ENCODE measurements at regions not wholly inside any gene's neighbourhood (a gene's known extent, or its start where the extent isn't known, plus 50 kb on each side); places are given as distances from the start of the nearest gene placed in this dataset.

- TF ChIP-seq CTCF (IDR thresholded peaks at IDR 0.05; ENCODE audit: poor library complexity, severe bottlenecking) (no peak), REST (IDR thresholded peaks at IDR 0.05; ENCODE audit: borderline replicate concordance) (no peak), EP300 (conservative IDR thresholded peaks at IDR 0.05; ENCODE audit: poor library complexity, severe bottlenecking) (no peak), POLR2AphosphoS5 (IDR thresholded peaks at IDR 0.05) (no peak), EZH2 (IDR thresholded peaks at IDR 0.05; ENCODE audit: borderline replicate concordance, insufficient read depth, low read length, poor library complexity, severe bottlenecking) (no peak), TAF1 (IDR thresholded peaks at IDR 0.05; ENCODE audit: low read depth) (no peak)
Observed at GRCh38 chr4:123327346-123327745, 69.2 kb upstream of the SPRY1 start.
